Panc1 (cell line): ENCODE measurements at regions not wholly inside any gene's neighbourhood (a gene's known extent, or its start where the extent isn't known, plus 50 kb on each side); places are given as distances from the start of the nearest gene placed in this dataset.

Experiments
- ATAC-seq: fragments of 200-7000 bp; cut with Tn5 transposase; 2 replicates; pipeline ENCODE4 v1.9.1; 2020; ENCODE audit warnings: mild to moderate bottlenecking, moderate library complexity
- BruUV-seq: library from RNA; stranded (reverse); fragments of 400-500 nt; replicated peaks from 2 replicates; lab custom pipeline; 2021; lab: Mats Ljungman, UMichigan
- CTCF ChIA-PET: fragments of 300-600 bp; sonication (Branson Sonifier 250); formaldehyde crosslinking; loops from one replicate; lab custom pipeline; 2022; ENCODE audit warnings: antibody characterized with exemption; lab: Charles Lee
- POLR2A ChIA-PET: fragments of 300-600 bp; sonication (Branson Sonifier 250); formaldehyde crosslinking; loops from one replicate; lab custom pipeline; 2022; ENCODE audit warnings: antibody characterized with exemption; lab: Charles Lee
- DNase-seq: peaks from one replicate; pipeline ENCODE4 v3.0.0-alpha.2; 2010; ENCODE audit warnings: low read depth, low spot score
- H3K27ac ChIP-seq: 2 replicates; pipeline ENCODE4 v1.5.1; 2011; ENCODE audit warnings: mild to moderate bottlenecking, low read length, inconsistent platforms
- H3K27me3 ChIP-seq: fragments of 200-500 bp; sonication (Bioruptor generic); 2 replicates; pipeline ENCODE4 v1.6.0; 2014; ENCODE audit warnings: low read length, inconsistent platforms; ENCODE audit not compliant: control insufficient read depth, insufficient read depth
- H3K36me3 ChIP-seq: fragments of 200-500 bp; sonication (Bioruptor generic); 2 replicates; pipeline ENCODE4 v1.5.1; 2014; ENCODE audit warnings: inconsistent platforms, mild to moderate bottlenecking, low read length, moderate library complexity; ENCODE audit not compliant: control insufficient read depth, insufficient read depth
- H3K4me1 ChIP-seq: 2 replicates; pipeline ENCODE4 v1.5.1; 2011; ENCODE audit warnings: inconsistent platforms, mild to moderate bottlenecking, low read length, moderate library complexity; ENCODE audit not compliant: control insufficient read depth, insufficient read depth
- H3K4me3 ChIP-seq, 2 experiments: 2 replicates each; pipeline ENCODE4 v1.5.1; 2011 to 2012; ENCODE audit warnings: low read depth in 2 of 2, low read length in 2 of 2, mild to moderate bottlenecking in 2 of 2, inconsistent platforms in 1 of 2, moderate library complexity in 1 of 2
- H3K9me3 ChIP-seq: fragments of 200-500 bp; sonication (Bioruptor generic); 2 replicates; pipeline ENCODE4 v1.5.1; 2014; ENCODE audit warnings: low read depth, mild to moderate bottlenecking, inconsistent platforms, low read length, moderate library complexity; ENCODE audit not compliant: control insufficient read depth, insufficient read depth
- POLR2AphosphoS5 ChIP-seq: IDR thresholded peaks from 2 replicates; pipeline ENCODE4 v1.6.1; 2012; ENCODE audit warnings: mild to moderate bottlenecking, low read depth, low read length, moderate library complexity
- SIN3A ChIP-seq: IDR thresholded peaks from 2 replicates; pipeline ENCODE4 v1.6.1; 2012; ENCODE audit warnings: low read depth, mild to moderate bottlenecking, low read length, moderate library complexity, borderline replicate concordance; ENCODE audit not compliant: insufficient read depth
- TCF7L2 ChIP-seq: IDR thresholded peaks from 2 replicates; pipeline ENCODE4 v1.6.1; 2011; ENCODE audit warnings: mild to moderate bottlenecking, low read depth, low read length, inconsistent platforms
- in situ Hi-C: cut with HindIII; loops from 2 replicates; pipeline ENCODE4 v1.10.0; 2016; ENCODE audit warnings: low sequenced_read_pairs, low pct_unique_long_range_greater_than_20kb
- intact Hi-C: fragments of 100-400 bp; cut with micrococcal nuclease; formaldehyde crosslinking; loops from one replicate; pipeline ENCODE4 v1.10.0; 2022; ENCODE audit not compliant: unreplicated experiment
- TF ChIP-seq, protein P1 (sequence below), 2 experiments: IDR thresholded peaks; 2 replicates each; pipeline ENCODE4 v1.6.1; 2011 to 2012; ENCODE audit warnings: low read depth in 2 of 2, control low read depth in 1 of 2, low read length in 1 of 2, mild to moderate bottlenecking in 1 of 2, moderate library complexity in 1 of 2; ENCODE audit not compliant: insufficient read depth in 1 of 2
- TF ChIP-seq, protein P2 (sequence below): fragments of 450-650 bp; IDR thresholded peaks from 2 replicates; pipeline ENCODE4 v1.5.1; 2017; ENCODE audit warnings: mild to moderate bottlenecking

GRCh38 chr3:194196876-194197275, 60.9 kb downstream of the HES1 start:
- ChIA-PET POLR2A (no interaction called here), CTCF (no interaction called here)
- no peaks in the 10 kb centered on the region for H3K27me3 ChIP-seq

GRCh38 chr3:194197396-194197960, 61.5 kb downstream of the HES1 start:
- Histone ChIP-seq H3K36me3 (no peaks in the 10 kb centered on the region), H3K27ac (no peak overlapping the region; the same call in 1 of the 2 replicates), H3K4me3 (no peak overlapping the region), H3K9me3 (no peaks in the 10 kb centered on the region), H3K4me1 (no peaks in the 10 kb centered on the region), H3K27me3 (no peaks in the 10 kb centered on the region)
- ATAC-seq: no peak
- DNase-seq: no peak
- intact Hi-C loops (no loop called here), in situ Hi-C loops (no loop called here)
- POLR2A ChIA-PET: no interaction called here
- TF ChIP-seq POLR2AphosphoS5: no peak
- no peak for TF ChIP-seq TCF7L2
- TF ChIP-seq, protein P1, sequence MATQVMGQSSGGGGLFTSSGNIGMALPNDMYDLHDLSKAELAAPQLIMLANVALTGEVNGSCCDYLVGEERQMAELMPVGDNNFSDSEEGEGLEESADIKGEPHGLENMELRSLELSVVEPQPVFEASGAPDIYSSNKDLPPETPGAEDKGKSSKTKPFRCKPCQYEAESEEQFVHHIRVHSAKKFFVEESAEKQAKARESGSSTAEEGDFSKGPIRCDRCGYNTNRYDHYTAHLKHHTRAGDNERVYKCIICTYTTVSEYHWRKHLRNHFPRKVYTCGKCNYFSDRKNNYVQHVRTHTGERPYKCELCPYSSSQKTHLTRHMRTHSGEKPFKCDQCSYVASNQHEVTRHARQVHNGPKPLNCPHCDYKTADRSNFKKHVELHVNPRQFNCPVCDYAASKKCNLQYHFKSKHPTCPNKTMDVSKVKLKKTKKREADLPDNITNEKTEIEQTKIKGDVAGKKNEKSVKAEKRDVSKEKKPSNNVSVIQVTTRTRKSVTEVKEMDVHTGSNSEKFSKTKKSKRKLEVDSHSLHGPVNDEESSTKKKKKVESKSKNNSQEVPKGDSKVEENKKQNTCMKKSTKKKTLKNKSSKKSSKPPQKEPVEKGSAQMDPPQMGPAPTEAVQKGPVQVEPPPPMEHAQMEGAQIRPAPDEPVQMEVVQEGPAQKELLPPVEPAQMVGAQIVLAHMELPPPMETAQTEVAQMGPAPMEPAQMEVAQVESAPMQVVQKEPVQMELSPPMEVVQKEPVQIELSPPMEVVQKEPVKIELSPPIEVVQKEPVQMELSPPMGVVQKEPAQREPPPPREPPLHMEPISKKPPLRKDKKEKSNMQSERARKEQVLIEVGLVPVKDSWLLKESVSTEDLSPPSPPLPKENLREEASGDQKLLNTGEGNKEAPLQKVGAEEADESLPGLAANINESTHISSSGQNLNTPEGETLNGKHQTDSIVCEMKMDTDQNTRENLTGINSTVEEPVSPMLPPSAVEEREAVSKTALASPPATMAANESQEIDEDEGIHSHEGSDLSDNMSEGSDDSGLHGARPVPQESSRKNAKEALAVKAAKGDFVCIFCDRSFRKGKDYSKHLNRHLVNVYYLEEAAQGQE (IDR thresholded peaks at IDR 0.05; ENCODE audit: insufficient read depth in 1 of 2, low read depth in 2 of 2, low read length in 1 of 2): no peak
- TF ChIP-seq SIN3A: no peak
- TF ChIP-seq, protein P2, sequence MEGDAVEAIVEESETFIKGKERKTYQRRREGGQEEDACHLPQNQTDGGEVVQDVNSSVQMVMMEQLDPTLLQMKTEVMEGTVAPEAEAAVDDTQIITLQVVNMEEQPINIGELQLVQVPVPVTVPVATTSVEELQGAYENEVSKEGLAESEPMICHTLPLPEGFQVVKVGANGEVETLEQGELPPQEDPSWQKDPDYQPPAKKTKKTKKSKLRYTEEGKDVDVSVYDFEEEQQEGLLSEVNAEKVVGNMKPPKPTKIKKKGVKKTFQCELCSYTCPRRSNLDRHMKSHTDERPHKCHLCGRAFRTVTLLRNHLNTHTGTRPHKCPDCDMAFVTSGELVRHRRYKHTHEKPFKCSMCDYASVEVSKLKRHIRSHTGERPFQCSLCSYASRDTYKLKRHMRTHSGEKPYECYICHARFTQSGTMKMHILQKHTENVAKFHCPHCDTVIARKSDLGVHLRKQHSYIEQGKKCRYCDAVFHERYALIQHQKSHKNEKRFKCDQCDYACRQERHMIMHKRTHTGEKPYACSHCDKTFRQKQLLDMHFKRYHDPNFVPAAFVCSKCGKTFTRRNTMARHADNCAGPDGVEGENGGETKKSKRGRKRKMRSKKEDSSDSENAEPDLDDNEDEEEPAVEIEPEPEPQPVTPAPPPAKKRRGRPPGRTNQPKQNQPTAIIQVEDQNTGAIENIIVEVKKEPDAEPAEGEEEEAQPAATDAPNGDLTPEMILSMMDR: no peak
- CTCF ChIA-PET: no interaction called here
- no TSS peak for BruUV-seq

More at GRCh38 chr3:194196876-194197275, 60.9 kb downstream of the HES1 start:
- no TSS peak for BruUV-seq
- Histone ChIP-seq H3K27ac (no peak overlapping the region), H3K36me3 (no peaks in the 10 kb centered on the region), H3K4me1 (no peaks in the 10 kb centered on the region), H3K4me3 (no peak overlapping the region), H3K9me3 (no peaks in the 10 kb centered on the region)
- intact Hi-C loops (no loop called here), in situ Hi-C loops (no loop called here)
- DNase-seq (no peak), ATAC-seq (no peak)
- TF ChIP-seq, protein P2: no peak
- TF ChIP-seq, protein P1 (IDR thresholded peaks at IDR 0.05; ENCODE audit: insufficient read depth in 1 of 2, low read depth in 2 of 2, low read length in 1 of 2): no peak
- TF ChIP-seq TCF7L2: no peak
- TF ChIP-seq SIN3A: no peak
